HepG2 (cell line): ENCODE measurements at regions not wholly inside any gene's neighbourhood (a gene's known extent, or its start where the extent isn't known, plus 50 kb on each side); places are given as distances from the start of the nearest gene placed in this dataset.

Experiments used
- ARID5B ChIP-seq: IDR thresholded peaks from 2 replicates; pipeline ENCODE4 v1.4.0; 2020; ENCODE audit warnings: mild to moderate bottlenecking, missing genetic modification reagents
- ATF7-NPFF ChIP-seq: sonication (generic); formaldehyde crosslinking; IDR thresholded peaks from 2 replicates; pipeline ENCODE4 v1.8.1; 2023; ENCODE audit warnings: mild to moderate bottlenecking, low read depth, missing genetic modification reagents, moderate library complexity
- CREM ChIP-seq, 2 experiments: sonication (generic) in 1 of 2; formaldehyde crosslinking in 1 of 2; IDR thresholded peaks; 2 replicates each; pipeline versions ENCODE4 v1.4.0 to v1.6.1; 2016 to 2020; ENCODE audit warnings: antibody characterized with exemption in 1 of 2, mild to moderate bottlenecking in 1 of 2, missing genetic modification reagents in 1 of 2
- DPF2 ChIP-seq: sonication (generic); formaldehyde crosslinking; IDR thresholded peaks from 2 replicates; pipeline ENCODE4 v1.4.0; 2020; ENCODE audit warnings: mild to moderate bottlenecking, low read depth, missing genetic modification reagents, borderline replicate concordance
- KDM4B ChIP-seq: sonication (generic); formaldehyde crosslinking; IDR thresholded peaks from 2 replicates; pipeline ENCODE4 v1.4.0; 2020; ENCODE audit warnings: missing genetic modification reagents
- REL ChIP-seq: sonication (generic); formaldehyde crosslinking; conservative IDR thresholded peaks from 2 replicates; pipeline ENCODE4 v1.8.0; 2022; ENCODE audit warnings: mild to moderate bottlenecking, missing genetic modification reagents, moderate library complexity
- SMC3 ChIP-seq: IDR thresholded peaks from 2 replicates; pipeline ENCODE4 v1.6.1; 2011; ENCODE audit warnings: low read length, improper control_type of control experiment
- TAF1 ChIP-seq: sonication (generic); formaldehyde crosslinking; IDR thresholded peaks from 2 replicates; pipeline ENCODE4 v1.4.0; 2020; ENCODE audit warnings: missing genetic modification reagents
- TARDBP ChIP-seq: sonication (generic); formaldehyde crosslinking; IDR thresholded peaks from 2 replicates; pipeline ENCODE4 v1.8.0; 2022; ENCODE audit warnings: mild to moderate bottlenecking, missing genetic modification reagents
- ZNF724P ChIP-seq: sonication (generic); formaldehyde crosslinking; IDR thresholded peaks from 2 replicates; pipeline ENCODE4 v1.8.0; 2022; ENCODE audit warnings: missing genetic modification reagents, borderline replicate concordance
- TF ChIP-seq, protein P1 (sequence below): sonication (generic); formaldehyde crosslinking; IDR thresholded peaks from 2 replicates; pipeline ENCODE4 v1.5.1; 2020; ENCODE audit warnings: mild to moderate bottlenecking, missing genetic modification reagents, moderate library complexity
- TF ChIP-seq, protein P2 (sequence below): sonication (generic); formaldehyde crosslinking; IDR thresholded peaks from 2 replicates; pipeline ENCODE4 v1.4.0; 2020; ENCODE audit warnings: missing genetic modification reagents
- TF ChIP-seq, protein P3 (sequence below): IDR thresholded peaks from 2 replicates; pipeline ENCODE4 v1.6.1; 2018; ENCODE audit warnings: missing genetic modification reagents, mild to moderate bottlenecking, missing compliant biosample characterization
- TF ChIP-seq, protein P4 (sequence below): sonication (generic); formaldehyde crosslinking; IDR thresholded peaks from 2 replicates; pipeline ENCODE4 v1.4.0; 2020; ENCODE audit warnings: missing genetic modification reagents, mild to moderate bottlenecking, borderline replicate concordance
- TF ChIP-seq, protein P5 (sequence below): sonication (generic); formaldehyde crosslinking; IDR thresholded peaks from 2 replicates; pipeline ENCODE4 v1.5.0; 2020; ENCODE audit warnings: missing genetic modification reagents, mild to moderate bottlenecking, borderline replicate concordance

- TF ChIP-seq, protein P1, sequence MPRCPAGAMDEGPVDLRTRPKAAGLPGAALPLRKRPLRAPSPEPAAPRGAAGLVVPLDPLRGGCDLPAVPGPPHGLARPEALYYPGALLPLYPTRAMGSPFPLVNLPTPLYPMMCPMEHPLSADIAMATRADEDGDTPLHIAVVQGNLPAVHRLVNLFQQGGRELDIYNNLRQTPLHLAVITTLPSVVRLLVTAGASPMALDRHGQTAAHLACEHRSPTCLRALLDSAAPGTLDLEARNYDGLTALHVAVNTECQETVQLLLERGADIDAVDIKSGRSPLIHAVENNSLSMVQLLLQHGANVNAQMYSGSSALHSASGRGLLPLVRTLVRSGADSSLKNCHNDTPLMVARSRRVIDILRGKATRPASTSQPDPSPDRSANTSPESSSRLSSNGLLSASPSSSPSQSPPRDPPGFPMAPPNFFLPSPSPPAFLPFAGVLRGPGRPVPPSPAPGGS (CRISPR knock-in tag) = 0 out of 2 replicates have a peak, but pooled peaks have one; percentile 32
- TF ChIP-seq REL (CRISPR knock-in tag) (no peak), DPF2 (CRISPR knock-in tag) (no peak; the same call in none of the 2 replicates), ARID5B (CRISPR knock-in tag) (peak; percentile 95), SMC3 (peak; percentile 21; the same call in 1 of the 2 replicates), TAF1 (CRISPR knock-in tag) (no peak), CREM (IDR thresholded peaks at IDR 0.05) (peak; percentile 96), CREM (CRISPR knock-in tag; IDR thresholded peaks at IDR 0.05) (no peak), ATF7-NPFF (CRISPR knock-in tag) (no peak), TARDBP (CRISPR knock-in tag) (peak; percentile 76; the same call in 1 of the 2 replicates), KDM4B (peak; percentile 31; the same call in 1 of the 2 replicates), ZNF724P (CRISPR knock-in tag) (no peak)
- TF ChIP-seq, protein P2, sequence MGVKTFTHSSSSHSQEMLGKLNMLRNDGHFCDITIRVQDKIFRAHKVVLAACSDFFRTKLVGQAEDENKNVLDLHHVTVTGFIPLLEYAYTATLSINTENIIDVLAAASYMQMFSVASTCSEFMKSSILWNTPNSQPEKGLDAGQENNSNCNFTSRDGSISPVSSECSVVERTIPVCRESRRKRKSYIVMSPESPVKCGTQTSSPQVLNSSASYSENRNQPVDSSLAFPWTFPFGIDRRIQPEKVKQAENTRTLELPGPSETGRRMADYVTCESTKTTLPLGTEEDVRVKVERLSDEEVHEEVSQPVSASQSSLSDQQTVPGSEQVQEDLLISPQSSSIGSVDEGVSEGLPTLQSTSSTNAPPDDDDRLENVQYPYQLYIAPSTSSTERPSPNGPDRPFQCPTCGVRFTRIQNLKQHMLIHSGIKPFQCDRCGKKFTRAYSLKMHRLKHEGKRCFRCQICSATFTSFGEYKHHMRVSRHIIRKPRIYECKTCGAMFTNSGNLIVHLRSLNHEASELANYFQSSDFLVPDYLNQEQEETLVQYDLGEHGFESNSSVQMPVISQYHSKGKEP (CRISPR knock-in tag) = 0 out of 2 replicates have a peak, but pooled peaks have one; percentile 31
- TF ChIP-seq, protein P3, sequence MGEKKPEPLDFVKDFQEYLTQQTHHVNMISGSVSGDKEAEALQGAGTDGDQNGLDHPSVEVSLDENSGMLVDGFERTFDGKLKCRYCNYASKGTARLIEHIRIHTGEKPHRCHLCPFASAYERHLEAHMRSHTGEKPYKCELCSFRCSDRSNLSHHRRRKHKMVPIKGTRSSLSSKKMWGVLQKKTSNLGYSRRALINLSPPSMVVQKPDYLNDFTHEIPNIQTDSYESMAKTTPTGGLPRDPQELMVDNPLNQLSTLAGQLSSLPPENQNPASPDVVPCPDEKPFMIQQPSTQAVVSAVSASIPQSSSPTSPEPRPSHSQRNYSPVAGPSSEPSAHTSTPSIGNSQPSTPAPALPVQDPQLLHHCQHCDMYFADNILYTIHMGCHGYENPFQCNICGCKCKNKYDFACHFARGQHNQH (CRISPR knock-in tag) = peak; percentile 77
- TF ChIP-seq, protein P4, sequence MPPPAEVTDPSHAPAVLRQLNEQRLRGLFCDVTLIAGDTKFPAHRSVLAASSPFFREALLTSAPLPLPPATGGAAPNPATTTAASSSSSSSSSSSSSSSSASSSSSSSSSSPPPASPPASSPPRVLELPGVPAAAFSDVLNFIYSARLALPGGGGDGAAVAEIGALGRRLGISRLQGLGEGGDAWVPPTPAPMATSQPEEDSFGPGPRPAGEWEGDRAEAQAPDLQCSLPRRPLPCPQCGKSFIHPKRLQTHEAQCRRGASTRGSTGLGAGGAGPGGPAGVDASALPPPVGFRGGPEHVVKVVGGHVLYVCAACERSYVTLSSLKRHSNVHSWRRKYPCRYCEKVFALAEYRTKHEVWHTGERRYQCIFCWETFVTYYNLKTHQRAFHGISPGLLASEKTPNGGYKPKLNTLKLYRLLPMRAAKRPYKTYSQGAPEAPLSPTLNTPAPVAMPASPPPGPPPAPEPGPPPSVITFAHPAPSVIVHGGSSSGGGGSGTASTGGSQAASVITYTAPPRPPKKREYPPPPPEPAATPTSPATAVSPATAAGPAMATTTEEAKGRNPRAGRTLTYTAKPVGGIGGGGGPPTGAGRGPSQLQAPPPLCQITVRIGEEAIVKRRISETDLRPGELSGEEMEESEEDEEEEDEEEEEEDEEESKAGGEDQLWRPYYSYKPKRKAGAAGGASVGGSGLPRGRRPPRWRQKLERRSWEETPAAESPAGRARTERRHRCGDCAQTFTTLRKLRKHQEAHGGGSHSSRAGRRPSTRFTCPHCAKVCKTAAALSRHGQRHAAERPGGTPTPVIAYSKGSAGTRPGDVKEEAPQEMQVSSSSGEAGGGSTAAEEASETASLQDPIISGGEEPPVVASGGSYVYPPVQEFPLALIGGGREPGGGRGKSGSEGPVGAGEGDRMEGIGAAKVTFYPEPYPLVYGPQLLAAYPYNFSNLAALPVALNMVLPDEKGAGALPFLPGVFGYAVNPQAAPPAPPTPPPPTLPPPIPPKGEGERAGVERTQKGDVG (CRISPR knock-in tag) = no peak
- TF ChIP-seq, protein P5, sequence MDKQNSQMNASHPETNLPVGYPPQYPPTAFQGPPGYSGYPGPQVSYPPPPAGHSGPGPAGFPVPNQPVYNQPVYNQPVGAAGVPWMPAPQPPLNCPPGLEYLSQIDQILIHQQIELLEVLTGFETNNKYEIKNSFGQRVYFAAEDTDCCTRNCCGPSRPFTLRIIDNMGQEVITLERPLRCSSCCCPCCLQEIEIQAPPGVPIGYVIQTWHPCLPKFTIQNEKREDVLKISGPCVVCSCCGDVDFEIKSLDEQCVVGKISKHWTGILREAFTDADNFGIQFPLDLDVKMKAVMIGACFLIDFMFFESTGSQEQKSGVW (CRISPR knock-in tag) = no peak
Measured at GRCh38 chr4:68732653-68733466, 62.4 kb upstream of the UGT2B15 start (continued).
